ENCODE measurements at regions not wholly inside any gene's neighbourhood (a gene's known extent, or its start where the extent isn't known, plus 50 kb on each side); places are given as distances from the start of the nearest gene placed in this dataset.

DNA sequence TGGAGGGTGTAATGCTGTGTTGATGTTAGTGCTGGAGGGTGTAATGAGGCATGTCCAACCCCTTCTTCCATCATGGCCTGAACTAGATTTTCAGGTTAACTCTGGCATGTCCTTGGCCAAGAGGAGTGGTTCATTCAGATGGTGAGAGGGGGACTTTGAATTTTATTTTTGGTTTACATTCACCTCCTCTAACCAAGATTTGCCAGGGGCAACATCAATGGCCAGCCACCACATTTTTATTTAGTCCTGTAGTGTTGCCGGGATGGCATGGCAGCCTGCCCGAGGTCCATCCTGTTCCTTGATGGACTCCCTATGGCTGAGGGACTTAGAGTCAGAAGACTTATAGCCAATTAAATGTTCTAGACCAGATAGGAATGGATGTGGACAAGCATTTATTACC is 484.6 kb upstream of the HS6ST1 start:
- intact Hi-C loops (cut with DNase I; ENCODE audit: low total_unique reads) = no loop called here
- no peaks in the 10 kb centered on the region for H3K4me1 ChIP-seq
- no peak overlapping the region for H3K27ac ChIP-seq
- 85 to 93% methylated on average over 2 of the region's 2 CpGs for WGBS, 2 donors
- H3K4me3 ChIP-seq = no peak overlapping the region
- TF ChIP-seq, protein P1, sequence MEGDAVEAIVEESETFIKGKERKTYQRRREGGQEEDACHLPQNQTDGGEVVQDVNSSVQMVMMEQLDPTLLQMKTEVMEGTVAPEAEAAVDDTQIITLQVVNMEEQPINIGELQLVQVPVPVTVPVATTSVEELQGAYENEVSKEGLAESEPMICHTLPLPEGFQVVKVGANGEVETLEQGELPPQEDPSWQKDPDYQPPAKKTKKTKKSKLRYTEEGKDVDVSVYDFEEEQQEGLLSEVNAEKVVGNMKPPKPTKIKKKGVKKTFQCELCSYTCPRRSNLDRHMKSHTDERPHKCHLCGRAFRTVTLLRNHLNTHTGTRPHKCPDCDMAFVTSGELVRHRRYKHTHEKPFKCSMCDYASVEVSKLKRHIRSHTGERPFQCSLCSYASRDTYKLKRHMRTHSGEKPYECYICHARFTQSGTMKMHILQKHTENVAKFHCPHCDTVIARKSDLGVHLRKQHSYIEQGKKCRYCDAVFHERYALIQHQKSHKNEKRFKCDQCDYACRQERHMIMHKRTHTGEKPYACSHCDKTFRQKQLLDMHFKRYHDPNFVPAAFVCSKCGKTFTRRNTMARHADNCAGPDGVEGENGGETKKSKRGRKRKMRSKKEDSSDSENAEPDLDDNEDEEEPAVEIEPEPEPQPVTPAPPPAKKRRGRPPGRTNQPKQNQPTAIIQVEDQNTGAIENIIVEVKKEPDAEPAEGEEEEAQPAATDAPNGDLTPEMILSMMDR (IDR thresholded peaks at IDR 0.05) = no peak
- no peak for TF ChIP-seq POLR2A (IDR thresholded peaks at IDR 0.05)
- DNase-seq = no peak
- H3K9me3 ChIP-seq = no peaks in the 10 kb centered on the region
- H3K36me3 ChIP-seq (ENCODE audit: low read depth, missing control alignments) = no peaks in the 10 kb centered on the region
- H3K27me3 ChIP-seq = no peaks in the 10 kb centered on the region

DNA sequence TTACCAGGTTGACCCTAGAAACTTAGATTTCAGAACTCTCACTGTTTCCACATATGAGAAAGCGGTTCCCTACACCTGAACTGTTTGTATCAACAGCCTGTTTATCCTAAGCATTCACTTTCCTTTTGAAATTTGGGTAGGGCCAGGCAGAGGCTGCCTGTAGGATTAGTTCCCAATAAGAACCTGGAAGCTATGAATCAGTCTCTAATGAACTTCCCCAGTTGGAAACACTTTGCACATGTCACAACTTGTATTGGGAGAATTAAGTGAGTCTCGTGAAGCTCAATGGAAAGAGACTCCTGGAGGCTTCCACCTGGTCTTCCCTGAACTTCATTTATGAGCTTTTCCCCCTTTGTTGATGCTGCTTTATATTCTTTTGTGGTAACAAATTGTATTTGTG is 486.6 kb upstream of the HS6ST1 start:
- 61 to 96% methylated on average over 2 of the region's 2 CpGs for WGBS, 2 donors

DNA sequence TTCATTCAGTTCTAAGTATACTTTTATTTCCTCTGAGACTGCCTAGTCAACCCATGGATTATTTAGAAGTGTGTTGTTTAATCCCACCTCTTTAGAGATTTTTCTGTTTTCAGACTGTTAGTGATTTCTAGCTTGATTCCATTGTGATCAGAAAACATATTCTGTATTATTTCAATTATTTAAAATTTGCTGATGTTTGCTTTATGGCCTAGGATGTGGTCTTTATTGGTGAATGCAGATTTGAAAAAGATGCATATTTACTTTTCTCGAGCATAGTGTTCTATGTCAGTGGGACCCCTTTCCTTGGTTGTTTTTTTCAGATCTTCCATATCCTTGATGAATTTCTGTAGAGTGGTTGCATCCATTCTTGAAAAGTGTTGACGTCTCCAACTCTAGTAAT is 487.2 kb upstream of the HS6ST1 start:
- no peaks in the 10 kb centered on the region for H3K9me3 ChIP-seq
- H3K36me3 ChIP-seq (ENCODE audit: low read depth, missing control alignments) = no peaks in the 10 kb centered on the region
- no peak overlapping the region for H3K27ac ChIP-seq
- TF ChIP-seq, protein P1 (IDR thresholded peaks at IDR 0.05) = no peak
- no peak for TF ChIP-seq POLR2A (IDR thresholded peaks at IDR 0.05)
- H3K4me3 ChIP-seq = no peak overlapping the region
- no peaks in the 10 kb centered on the region for H3K27me3 ChIP-seq
- no peak for DNase-seq
- H3K4me1 ChIP-seq = no peaks in the 10 kb centered on the region
- WGBS, 2 donors = 59 to 98% methylated on average over 2 of the region's 2 CpGs
- intact Hi-C loops (cut with DNase I; ENCODE audit: low total_unique reads) = no loop called here

More for the DNA sequence above, 486.6 kb upstream of the HS6ST1 start:
- H3K27me3 ChIP-seq = no peaks in the 10 kb centered on the region
- no peak overlapping the region for H3K4me3 ChIP-seq
- H3K36me3 ChIP-seq (ENCODE audit: low read depth, missing control alignments) = no peaks in the 10 kb centered on the region
- intact Hi-C loops (cut with DNase I; ENCODE audit: low total_unique reads) = no loop called here
- H3K4me1 ChIP-seq = no peaks in the 10 kb centered on the region
- H3K27ac ChIP-seq = no peak overlapping the region
- no peaks in the 10 kb centered on the region for H3K9me3 ChIP-seq
- DNase-seq = no peak
- TF ChIP-seq POLR2A (IDR thresholded peaks at IDR 0.05) = no peak
- TF ChIP-seq, protein P1 (IDR thresholded peaks at IDR 0.05) = no peak

DNA sequence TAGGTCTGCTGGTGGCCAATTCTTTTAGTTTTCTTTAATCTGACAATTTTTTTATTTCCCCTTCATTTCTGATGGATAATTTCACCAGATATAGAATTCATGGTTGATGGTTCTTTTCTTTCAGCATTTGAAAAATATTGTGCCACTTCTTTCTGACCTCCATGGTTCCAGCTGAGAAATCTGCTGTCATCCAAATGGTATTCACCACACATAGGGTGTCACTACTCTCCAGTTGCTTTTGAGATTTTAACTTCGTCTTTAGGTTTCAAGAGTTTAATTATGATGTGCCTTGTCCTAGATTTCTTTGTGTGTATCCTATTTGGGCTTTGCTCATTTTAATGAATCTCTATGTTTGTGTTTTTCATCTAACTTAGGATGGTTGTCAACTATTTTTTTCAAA is 488.6 kb upstream of the HS6ST1 start:
- Histone ChIP-seq H3K36me3 (ENCODE audit: low read depth, missing control alignments) (no peaks in the 10 kb centered on the region), H3K27ac (no peak overlapping the region), H3K4me1 (no peaks in the 10 kb centered on the region), H3K9me3 (no peaks in the 10 kb centered on the region), H3K27me3 (no peaks in the 10 kb centered on the region), H3K4me3 (no peak overlapping the region)
- intact Hi-C loops (cut with DNase I; ENCODE audit: low total_unique reads) = no loop called here
- TF ChIP-seq, protein P1 (IDR thresholded peaks at IDR 0.05) = no peak
- TF ChIP-seq POLR2A (IDR thresholded peaks at IDR 0.05) = no peak
- no peak for DNase-seq
- 95 to 96% methylated on average over 1 of the region's 1 CpG for WGBS, 2 donors

DNA sequence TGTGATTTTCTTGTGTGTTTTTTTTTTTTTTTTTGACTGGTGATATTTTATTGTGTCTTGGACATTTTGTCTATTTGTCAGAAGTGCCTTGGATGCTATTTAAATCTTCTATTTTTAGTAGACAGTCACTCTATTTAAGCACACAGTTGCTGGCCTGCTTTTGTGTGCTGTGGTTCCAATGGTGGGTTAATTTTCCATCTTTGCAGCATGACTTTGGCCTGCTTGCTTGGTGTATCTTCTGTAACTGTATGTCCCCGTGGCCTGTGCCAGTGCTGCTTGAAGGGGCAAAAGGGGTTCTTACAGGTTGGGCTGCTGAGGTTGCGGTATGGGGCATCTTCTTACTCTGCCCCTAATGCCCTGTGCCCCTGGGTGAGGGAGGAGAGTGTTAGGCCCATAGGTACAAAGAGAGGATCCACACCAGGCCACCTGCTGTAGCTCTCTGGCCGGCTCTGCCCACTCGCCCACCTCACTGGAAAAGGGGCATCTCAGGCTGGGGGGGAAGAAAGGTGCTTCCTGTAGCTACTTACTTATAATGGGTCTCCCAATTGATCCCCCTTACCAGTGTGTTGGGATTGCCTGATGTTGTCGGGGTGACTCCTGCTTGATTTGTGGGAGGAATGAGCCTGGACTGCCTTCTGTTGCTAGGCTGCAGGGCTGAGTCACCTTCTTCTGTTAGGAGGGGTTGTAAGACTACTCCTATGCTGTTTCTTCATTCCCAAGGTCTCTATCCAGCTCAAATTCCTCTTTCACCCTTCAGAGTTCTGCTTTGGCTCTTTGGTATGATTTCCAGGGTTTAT is 490.0 kb upstream of the HS6ST1 start:
- no peak overlapping the region for H3K27ac ChIP-seq
- H3K4me3 ChIP-seq = no peak overlapping the region
- no peaks in the 10 kb centered on the region for H3K36me3 ChIP-seq (ENCODE audit: low read depth, missing control alignments)
- no peaks in the 10 kb centered on the region for H3K9me3 ChIP-seq
- TF ChIP-seq POLR2A (IDR thresholded peaks at IDR 0.05) = no peak
- TF ChIP-seq, protein P1 (IDR thresholded peaks at IDR 0.05) = no peak
- H3K4me1 ChIP-seq = no peaks in the 10 kb centered on the region
- intact Hi-C loops (cut with DNase I; ENCODE audit: low total_unique reads) = no loop called here
- WGBS, 2 donors = 70 to 79% methylated on average over 5 of the region's 5 CpGs
- H3K27me3 ChIP-seq = no peaks in the 10 kb centered on the region
- DNase-seq = no peak

All from testis (tissue), 2 donors.